Activated CD8-positive, alpha-beta T cell treated with anti-CD3 and anti-CD28 coated beads, Interleukin-2, amount 10 ng/mL, durations not matched to agents 7 days and 5 days (primary cell): ENCODE measurements at regions not wholly inside any gene's neighbourhood (a gene's known extent, or its start where the extent isn't known, plus 50 kb on each side); places are given as distances from the start of the nearest gene placed in this dataset.

Experiments
- ATAC-seq: fragments of 150-1000 bp; cut with Tn5 transposase; one replicate; pipeline ENCODE4 v1.10.0; 2021; ENCODE audit warnings: moderate library complexity
- CTCF ChIA-PET: fragments of 350-600 bp; sonication (Branson Sonifier 250); formaldehyde crosslinking; loops from one replicate; lab custom pipeline; 2021; ENCODE audit warnings: antibody characterized with exemption; lab: Charles Lee
- POLR2A ChIA-PET: fragments of 350-600 bp; sonication (Branson Sonifier 250); formaldehyde crosslinking; loops from one replicate; lab custom pipeline; 2021; ENCODE audit warnings: antibody characterized with exemption; lab: Charles Lee
- DNase-seq: peaks from one replicate; pipeline ENCODE4 v3.0.0-alpha.2; 2020
- H3K27ac Mint-ChIP-seq: one replicate; pipeline ENCODE4 v1.8.0; 2021; ENCODE audit warnings: mild to moderate bottlenecking, mixed read lengths
- H3K27me3 Mint-ChIP-seq: one replicate; pipeline ENCODE4 v1.8.0; 2021; ENCODE audit warnings: low read depth, mixed read lengths
- H3K36me3 Mint-ChIP-seq: one replicate; pipeline ENCODE4 v1.8.0; 2021; ENCODE audit warnings: low read depth, mixed read lengths
- H3K4me1 Mint-ChIP-seq: one replicate; pipeline ENCODE4 v1.8.0; 2021; ENCODE audit warnings: low read depth, mixed read lengths
- H3K4me3 Mint-ChIP-seq: one replicate; pipeline ENCODE4 v1.8.0; 2021; ENCODE audit warnings: mild to moderate bottlenecking, mixed read lengths
- H3K9me3 Mint-ChIP-seq: one replicate; pipeline ENCODE4 v1.8.0; 2022; ENCODE audit warnings: mixed read lengths; ENCODE audit not compliant: insufficient read depth

GRCh38 chr3:3745693-3746092 lies 53.5 kb upstream of the LRRN1 start:
- Mint-ChIP-seq H3K36me3 (no peaks in the 10 kb centered on the region), H3K27me3 (no peaks in the 10 kb centered on the region), H3K27ac (no peak overlapping the region), H3K4me1 (no peaks in the 10 kb centered on the region), H3K9me3 (no peaks in the 10 kb centered on the region), H3K4me3 (no peak overlapping the region)
- no peak for DNase-seq
- ChIA-PET POLR2A (no interaction called here), CTCF (no interaction called here)
- ATAC-seq: no peak

DNA sequence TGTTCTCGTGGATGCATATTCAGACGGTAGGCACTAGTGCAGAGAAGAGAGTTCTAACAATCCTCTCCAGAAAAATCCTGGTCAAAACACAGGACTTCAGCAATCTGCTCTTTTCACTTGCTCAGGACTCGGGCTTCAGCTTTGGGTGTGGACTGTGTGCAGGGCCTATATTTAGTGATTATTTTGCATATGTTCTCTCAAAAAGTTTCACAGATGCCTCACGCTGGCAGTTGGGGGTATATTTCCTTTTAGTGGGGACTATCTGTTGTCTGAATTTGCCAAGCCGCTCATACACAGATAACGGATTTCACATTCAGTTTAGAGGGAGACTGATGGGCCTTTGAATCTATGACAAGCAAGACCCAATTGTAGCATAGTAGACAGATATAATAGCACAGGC lies 54.4 kb upstream of the LRRN1 start:
- ATAC-seq (no peak), DNase-seq (no peak)
- H3K27me3 Mint-ChIP-seq: no peaks in the 10 kb centered on the region
- H3K27ac Mint-ChIP-seq: no peak overlapping the region
- no peaks in the 10 kb centered on the region for H3K9me3 Mint-ChIP-seq
- H3K4me1 Mint-ChIP-seq: no peaks in the 10 kb centered on the region
- CTCF ChIA-PET: no interaction called here
- H3K36me3 Mint-ChIP-seq: no peaks in the 10 kb centered on the region
- POLR2A ChIA-PET: no interaction called here
- H3K4me3 Mint-ChIP-seq: no peak overlapping the region

DNA sequence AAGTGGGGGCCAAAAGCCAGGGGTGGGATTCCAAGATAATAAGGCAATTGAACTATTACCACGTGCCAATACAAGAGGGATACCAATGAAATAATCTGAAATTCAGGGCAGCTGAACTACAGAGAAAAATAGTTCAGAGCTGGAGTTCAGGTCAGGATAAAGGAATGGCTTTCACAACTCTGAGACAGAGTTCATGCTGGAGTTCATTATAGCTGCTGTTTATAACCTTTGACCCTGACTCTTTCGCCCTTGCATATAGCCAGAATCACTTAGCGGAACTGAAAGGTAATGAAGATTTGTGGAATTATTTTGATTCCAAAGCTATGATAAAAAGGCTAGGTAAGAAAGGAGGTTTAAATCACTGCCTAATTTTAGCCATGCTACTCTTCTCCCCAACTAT lies 55.5 kb upstream of the LRRN1 start:
- DNase-seq (no peak), ATAC-seq (no peak)
- no peak overlapping the region for H3K27ac Mint-ChIP-seq
- no peaks in the 10 kb centered on the region for H3K9me3 Mint-ChIP-seq
- H3K36me3 Mint-ChIP-seq: no peaks in the 10 kb centered on the region
- H3K27me3 Mint-ChIP-seq: no peaks in the 10 kb centered on the region
- POLR2A ChIA-PET: no interaction called here
- CTCF ChIA-PET: no interaction called here
- H3K4me3 Mint-ChIP-seq: no peak overlapping the region
- H3K4me1 Mint-ChIP-seq: no peaks in the 10 kb centered on the region

- Mint-ChIP-seq H3K36me3 (no peaks in the 10 kb centered on the region), H3K9me3 (no peaks in the 10 kb centered on the region), H3K4me3 (no peak overlapping the region), H3K4me1 (no peaks in the 10 kb centered on the region), H3K27me3 (no peaks in the 10 kb centered on the region), H3K27ac (no peak overlapping the region)
- ChIA-PET CTCF (no interaction called here), POLR2A (no interaction called here)
- ATAC-seq (no peak), DNase-seq (no peak)
Measured at GRCh38 chr3:3740061-3740460, 59.2 kb upstream of the LRRN1 start.

GRCh38 chr3:3739330-3740060 lies 59.7 kb upstream of the LRRN1 start:
- CTCF ChIA-PET: no interaction called here
- POLR2A ChIA-PET: no interaction called here
- no peaks in the 10 kb centered on the region for H3K9me3 Mint-ChIP-seq
- H3K27ac Mint-ChIP-seq: no peak overlapping the region
- no peaks in the 10 kb centered on the region for H3K27me3 Mint-ChIP-seq
- no peak overlapping the region for H3K4me3 Mint-ChIP-seq
- no peaks in the 10 kb centered on the region for H3K4me1 Mint-ChIP-seq
- ATAC-seq (no peak), DNase-seq (no peak)
- no peaks in the 10 kb centered on the region for H3K36me3 Mint-ChIP-seq

DNA sequence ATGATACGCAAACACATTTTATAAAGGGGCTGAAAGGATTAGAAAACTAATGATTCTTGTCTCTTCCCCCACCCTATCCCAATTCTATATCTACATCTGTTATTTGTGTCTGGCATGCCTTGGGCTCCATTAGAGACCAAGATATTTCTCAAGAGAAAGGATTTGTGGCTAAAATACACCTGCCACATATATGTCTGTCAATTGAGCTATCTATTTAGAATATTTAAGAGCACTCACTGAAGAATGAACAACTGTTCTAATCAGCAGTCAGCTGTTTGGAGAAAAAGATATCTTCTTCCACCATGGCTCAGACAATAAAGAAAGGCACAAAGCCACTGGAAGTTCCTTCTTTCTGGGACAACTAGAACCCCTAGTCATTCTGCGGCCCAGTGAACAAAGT lies 61.7 kb upstream of the LRRN1 start:
- Mint-ChIP-seq H3K27ac (no peak overlapping the region), H3K36me3 (no peaks in the 10 kb centered on the region), H3K9me3 (no peaks in the 10 kb centered on the region), H3K27me3 (no peaks in the 10 kb centered on the region), H3K4me1 (no peaks in the 10 kb centered on the region), H3K4me3 (no peak overlapping the region)
- DNase-seq: no peak
- ChIA-PET CTCF (no interaction called here), POLR2A (no interaction called here)
- ATAC-seq: no peak

DNA sequence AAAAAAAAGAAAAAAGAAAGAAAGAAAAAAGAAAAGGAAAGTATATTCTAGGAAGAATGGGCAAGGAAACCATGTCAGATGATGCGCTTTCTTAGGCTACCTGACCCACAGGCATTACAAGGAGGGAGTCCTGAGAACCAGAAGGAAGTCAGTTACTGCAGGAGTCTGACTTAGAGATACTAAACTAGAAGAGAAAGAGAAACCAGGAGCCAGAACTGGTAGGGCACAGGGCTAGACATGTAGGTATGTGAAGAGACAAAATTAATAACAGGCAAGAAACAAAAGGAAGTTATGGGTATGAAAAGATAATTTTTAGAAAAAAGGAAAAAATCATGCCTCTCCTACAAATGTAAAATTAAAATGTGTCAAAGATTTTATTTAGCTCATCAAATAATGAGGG lies 63.3 kb upstream of the LRRN1 start:
- Mint-ChIP-seq H3K36me3 (no peaks in the 10 kb centered on the region), H3K27me3 (no peaks in the 10 kb centered on the region), H3K9me3 (no peaks in the 10 kb centered on the region), H3K4me3 (no peak overlapping the region), H3K27ac (no peak overlapping the region), H3K4me1 (no peaks in the 10 kb centered on the region)
- ChIA-PET POLR2A (no interaction called here), CTCF (no interaction called here)
- no peak for ATAC-seq
- DNase-seq: no peak

DNA sequence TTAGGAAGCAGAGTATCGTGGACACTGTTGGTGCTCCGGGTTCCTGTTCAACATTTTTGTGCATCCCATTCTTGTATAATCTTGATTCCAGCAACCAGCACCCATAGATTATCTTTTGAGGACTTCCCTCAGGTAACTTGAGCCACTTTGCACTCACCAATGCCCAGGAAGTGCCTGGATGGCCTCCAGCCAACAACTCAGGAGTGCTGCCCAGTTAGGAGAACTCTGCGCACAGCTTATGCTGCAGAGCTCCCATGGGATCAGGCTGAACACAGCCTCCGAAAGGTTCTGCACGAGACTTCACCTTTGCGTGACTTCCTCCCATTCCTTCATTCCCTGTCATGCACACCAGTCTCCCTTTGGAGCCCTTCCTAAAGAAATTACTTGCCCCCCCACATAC lies 64.3 kb upstream of the LRRN1 start:
- Mint-ChIP-seq H3K4me3 (no peak overlapping the region), H3K9me3 (no peaks in the 10 kb centered on the region), H3K4me1 (no peaks in the 10 kb centered on the region), H3K27me3 (no peaks in the 10 kb centered on the region), H3K36me3 (no peaks in the 10 kb centered on the region), H3K27ac (no peak overlapping the region)
- no peak for ATAC-seq
- ChIA-PET POLR2A (no interaction called here), CTCF (no interaction called here)
- no peak for DNase-seq

- Mint-ChIP-seq H3K36me3 (no peaks in the 10 kb centered on the region), H3K4me3 (no peak overlapping the region), H3K27ac (no peak overlapping the region), H3K27me3 (no peaks in the 10 kb centered on the region), H3K4me1 (no peaks in the 10 kb centered on the region), H3K9me3 (no peaks in the 10 kb centered on the region)
- CTCF ChIA-PET: no interaction called here
- POLR2A ChIA-PET: no interaction called here
- ATAC-seq: no peak
- DNase-seq: no peak
Measured at GRCh38 chr3:3729261-3729660, 70.0 kb upstream of the LRRN1 start.

GRCh38 chr3:3726549-3726948 lies 72.7 kb upstream of the LRRN1 start:
- H3K9me3 Mint-ChIP-seq: no peaks in the 10 kb centered on the region
- H3K27me3 Mint-ChIP-seq: no peaks in the 10 kb centered on the region
- no peak overlapping the region for H3K27ac Mint-ChIP-seq
- no peak for ATAC-seq
- POLR2A ChIA-PET: no interaction called here
- H3K4me1 Mint-ChIP-seq: no peaks in the 10 kb centered on the region
- H3K4me3 Mint-ChIP-seq: no peak overlapping the region
- CTCF ChIA-PET: no interaction called here
- DNase-seq: no peak
- no peaks in the 10 kb centered on the region for H3K36me3 Mint-ChIP-seq

DNA sequence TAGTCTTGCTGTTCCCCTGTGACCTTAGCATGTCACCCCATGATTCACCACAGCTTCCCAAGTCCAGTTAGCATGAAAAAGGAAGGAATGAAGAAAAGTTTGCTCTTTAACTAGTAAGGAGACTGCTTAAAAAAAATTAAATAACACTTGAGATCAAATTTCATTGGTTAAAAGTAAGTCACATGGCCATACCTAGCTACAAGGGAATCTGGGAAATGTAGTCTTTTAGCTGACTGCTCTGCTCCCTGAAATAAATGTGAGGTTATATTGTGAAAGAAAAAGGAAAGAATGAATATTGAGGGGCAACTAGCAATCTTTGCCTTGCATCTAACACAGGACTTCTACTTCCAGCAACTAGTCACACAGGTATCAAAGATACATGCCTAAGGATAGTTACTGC lies 84.7 kb upstream of the LRRN1 start:
- Mint-ChIP-seq H3K9me3 (no peaks in the 10 kb centered on the region), H3K27ac (no peak overlapping the region), H3K36me3 (no peaks in the 10 kb centered on the region), H3K27me3 (no peaks in the 10 kb centered on the region), H3K4me3 (no peak overlapping the region), H3K4me1 (no peaks in the 10 kb centered on the region)
- POLR2A ChIA-PET: no interaction called here
- DNase-seq: no peak
- ATAC-seq: no peak
- CTCF ChIA-PET: no interaction called here

DNA sequence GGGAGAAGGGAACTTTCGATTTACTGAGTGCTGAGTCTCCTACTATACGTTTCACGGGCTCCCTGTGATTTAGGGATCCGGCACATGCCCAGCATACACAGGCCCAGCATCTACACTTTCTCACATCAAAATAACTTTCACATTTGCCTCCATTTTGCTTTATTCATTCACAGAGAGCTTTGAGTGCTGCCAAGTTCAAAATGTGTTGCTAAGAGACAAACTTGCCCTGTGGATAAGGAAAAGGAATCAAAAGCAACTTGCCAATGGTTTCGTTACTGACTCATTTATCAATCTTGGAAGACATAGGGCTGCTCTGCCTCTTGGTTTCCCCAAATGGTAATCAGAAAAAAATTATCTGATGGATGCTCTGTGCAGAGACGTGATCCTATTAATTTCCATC lies 86.3 kb upstream of the LRRN1 start:
- Mint-ChIP-seq H3K36me3 (no peaks in the 10 kb centered on the region), H3K27ac (no peak overlapping the region), H3K4me3 (no peak overlapping the region), H3K4me1 (no peaks in the 10 kb centered on the region), H3K9me3 (no peaks in the 10 kb centered on the region), H3K27me3 (no peaks in the 10 kb centered on the region)
- ChIA-PET POLR2A (no interaction called here), CTCF (no interaction called here)
- ATAC-seq: no peak
- DNase-seq: no peak

DNA sequence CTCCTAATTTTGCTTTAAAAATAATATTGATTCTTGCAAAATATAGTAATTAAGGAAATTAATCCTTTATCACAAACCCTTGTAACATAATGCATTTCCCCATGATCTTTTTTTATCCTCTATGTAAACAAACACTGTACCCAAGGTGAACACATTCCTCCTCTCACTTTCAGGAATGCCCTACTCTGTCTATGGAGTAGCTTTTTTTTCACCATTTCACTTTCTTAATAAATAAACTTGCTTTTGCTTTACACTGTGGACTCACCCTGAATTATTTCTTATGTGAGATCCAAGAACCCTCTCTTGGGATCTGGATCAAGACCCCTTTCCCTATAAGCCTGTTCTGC lies 90.5 kb upstream of the LRRN1 start:
- Mint-ChIP-seq H3K27ac (no peak overlapping the region), H3K36me3 (no peaks in the 10 kb centered on the region), H3K4me3 (no peak overlapping the region), H3K9me3 (no peaks in the 10 kb centered on the region), H3K4me1 (no peaks in the 10 kb centered on the region), H3K27me3 (no peaks in the 10 kb centered on the region)
- ATAC-seq (no peak), DNase-seq (no peak)
- CTCF ChIA-PET: no interaction called here
- POLR2A ChIA-PET: no interaction called here
